Spleen (tissue), 7 donors: ENCODE measurements at regions not wholly inside any gene's neighbourhood (a gene's known extent, or its start where the extent isn't known, plus 50 kb on each side); places are given as distances from the start of the nearest gene placed in this dataset.
"Not testable (repeated sequence)": the region's sequence is repeated elsewhere in the genome, so short reads cannot be mapped to it uniquely, and the experiment has no call there.

Experiments used
- CTCF ChIP-seq, 11 experiments: fragments of 200-600 bp in 7 of 11; fragments of 450-650 bp in 4 of 11; sonication (generic) in 4 of 11; IDR thresholded peaks in 8 of 11; conservative IDR thresholded peaks in 3 of 11; 1 replicate in 7 of 11; 2 replicates in 4 of 11; pipeline versions ENCODE4 v1.4.0 to v1.8.0; 2016 to 2021; ENCODE audit warnings: antibody characterized with exemption in 11 of 11, inconsistent platforms in 4 of 11, mild to moderate bottlenecking in 1 of 11
- POLR2AphosphoS5 ChIP-seq, 3 donors: sonication (generic); formaldehyde crosslinking; IDR thresholded peaks; one replicate each; pipeline ENCODE4 v1.5.1; 2017; ENCODE audit warnings: antibody characterized with exemption in 3 of 3
- donor health status: DM: no; HTN: no; CAD: no; lungs with moderate emphysema.
- donor health status: DM: no; HTN: no; CAD: no.
- donor health status: DM: no; HTN: no; CAD: no.

- not testable (repeated sequence) for TF ChIP-seq CTCF (IDR thresholded peaks at IDR 0.05 in 8 of 11, conservative IDR thresholded peaks at IDR 0.05 in 3 of 11); POLR2AphosphoS5 (IDR thresholded peaks at IDR 0.05)
Measured at GRCh38 chr18:72987570-72987969, 119.8 kb upstream of the NETO1 start.
